IPS DF 4.7 (cell line): ENCODE measurements at regions not wholly inside any gene's neighbourhood (a gene's known extent, or its start where the extent isn't known, plus 50 kb on each side); places are given as distances from the start of the nearest gene placed in this dataset.
"Not testable (repeated sequence)": the region's sequence is repeated elsewhere in the genome, so short reads cannot be mapped to it uniquely, and the experiment has no call there.

ENCODE experiments used
- DNase-seq: peaks from one replicate; pipeline ENCODE4 v3.0.0-alpha.2; 2013; ENCODE audit warnings: low spot score; ENCODE audit errors: extremely low read depth

GRCh38 chr10:121690152-121690848 lies 92.1 kb upstream of the FGFR2 start:
- no peak for DNase-seq

- no peak for DNase-seq
Observed at GRCh38 chr10:121687095-121687813, 89.0 kb upstream of the FGFR2 start.

- DNase-seq: no peak
Observed at GRCh38 chr10:121684276-121684675, 86.0 kb upstream of the FGFR2 start.

GRCh38 chr10:121683816-121684215 lies 85.6 kb upstream of the FGFR2 start:
- DNase-seq: no peak

- DNase-seq: no peak
Observed at GRCh38 chr10:121683366-121683765, 85.1 kb upstream of the FGFR2 start.

GRCh38 chr10:121681997-121682687 lies 83.9 kb upstream of the FGFR2 start:
- DNase-seq: no peak

GRCh38 chr10:121680879-121681655 lies 82.8 kb upstream of the FGFR2 start:
- no peak for DNase-seq

- no peak for DNase-seq
Observed at GRCh38 chr10:121679916-121680315, 81.7 kb upstream of the FGFR2 start.

GRCh38 chr10:121678631-121679174 lies 80.5 kb upstream of the FGFR2 start:
- no peak for DNase-seq

- no peak for DNase-seq
Observed at GRCh38 chr10:121677880-121678279, 79.6 kb upstream of the FGFR2 start.

GRCh38 chr10:121675344-121675743 lies 77.1 kb upstream of the FGFR2 start:
- DNase-seq: no peak

- DNase-seq: no peak
Observed at GRCh38 chr10:121674885-121675284, 76.6 kb upstream of the FGFR2 start.

GRCh38 chr10:121672733-121673132 lies 74.5 kb upstream of the FGFR2 start:
- no peak for DNase-seq

- DNase-seq: not testable (repeated sequence)
Observed at GRCh38 chr10:121669840-121670239, 71.6 kb upstream of the FGFR2 start.

- DNase-seq: no peak
Observed at GRCh38 chr10:121669028-121669374, 70.8 kb upstream of the FGFR2 start.

GRCh38 chr10:121668314-121669027 lies 70.2 kb upstream of the FGFR2 start:
- peak; percentile 22 for DNase-seq

- no peak for DNase-seq
Observed at GRCh38 chr10:121667948-121668313, 69.7 kb upstream of the FGFR2 start.

- no peak for DNase-seq
Observed at GRCh38 chr10:121665809-121666208, 67.6 kb upstream of the FGFR2 start.

- DNase-seq: no peak
Observed at GRCh38 chr10:121664671-121665070, 66.4 kb upstream of the FGFR2 start.

GRCh38 chr10:121662945-121663917 lies 65.0 kb upstream of the FGFR2 start:
- peak; percentile 46 for DNase-seq
